Tibial nerve (tissue), 4 donors: ENCODE measurements at regions not wholly inside any gene's neighbourhood (a gene's known extent, or its start where the extent isn't known, plus 50 kb on each side); places are given as distances from the start of the nearest gene placed in this dataset.
"Not testable (repeated sequence)": the region's sequence is repeated elsewhere in the genome, so short reads cannot be mapped to it uniquely, and the experiment has no call there.

ENCODE experiments used
- DNase-seq, 2 donors: peaks; one replicate each; pipeline ENCODE4 v3.0.0-alpha.2; 2019; ENCODE audit warnings: low spot score in 2 of 2
- H3K27ac ChIP-seq, 4 donors: fragments of 200-600 bp; sonication (generic) in 3 of 4; one replicate each; pipeline ENCODE4 v1.5.1; 2017 to 2019; ENCODE audit warnings: mild to moderate bottlenecking in 1 of 4
- H3K27me3 ChIP-seq, 2 donors: fragments of 200-600 bp; sonication (generic) in 1 of 2; one replicate each; pipeline versions ENCODE4 v1.5.1 to v1.6.0; 2017 to 2019
- H3K36me3 ChIP-seq, 3 donors: fragments of 200-600 bp; sonication (generic); one replicate each; pipeline ENCODE4 v1.5.1; 2018 to 2019
- H3K4me1 ChIP-seq, 4 donors: fragments of 200-600 bp; sonication (generic) in 3 of 4; one replicate each; pipeline ENCODE4 v1.5.1; 2017 to 2019
- H3K4me3 ChIP-seq, 4 donors: fragments of 200-600 bp; sonication (generic) in 3 of 4; one replicate each; pipeline ENCODE4 v1.5.1; 2017 to 2019; ENCODE audit warnings: mild to moderate bottlenecking in 1 of 4, moderate library complexity in 1 of 4
- H3K9me3 ChIP-seq, 4 donors: fragments of 200-600 bp; sonication (generic) in 3 of 4; one replicate each; pipeline ENCODE4 v1.5.1; 2017 to 2019
- EP300 ChIP-seq, 2 donors: sonication (generic); formaldehyde crosslinking; IDR thresholded peaks; one replicate each; pipeline ENCODE4 v1.6.1; 2017; ENCODE audit warnings: antibody characterized with exemption in 2 of 2, mild to moderate bottlenecking in 1 of 2
- POLR2A ChIP-seq, 2 donors: fragments of 450-650 bp; IDR thresholded peaks; one replicate each; pipeline ENCODE4 v1.6.1; 2017; ENCODE audit warnings: antibody characterized with exemption in 2 of 2, mild to moderate bottlenecking in 2 of 2, moderate library complexity in 2 of 2
- WGBS, 2 donors: methylation state at CpG; one replicate each; pipeline ENCODE4 v1.1.5; 2018; 5-methylcytosine and 5-hydroxymethylcytosine counted together
- TF ChIP-seq, protein P1 (sequence below), 5 experiments: fragments of 200-600 bp in 3 of 5; fragments of 450-650 bp in 2 of 5; sonication (generic) in 3 of 5; IDR thresholded peaks; one replicate each; pipeline ENCODE4 v1.5.1; 2016 to 2019; ENCODE audit warnings: antibody characterized with exemption in 5 of 5, mild to moderate bottlenecking in 3 of 5, moderate library complexity in 2 of 5

DNA sequence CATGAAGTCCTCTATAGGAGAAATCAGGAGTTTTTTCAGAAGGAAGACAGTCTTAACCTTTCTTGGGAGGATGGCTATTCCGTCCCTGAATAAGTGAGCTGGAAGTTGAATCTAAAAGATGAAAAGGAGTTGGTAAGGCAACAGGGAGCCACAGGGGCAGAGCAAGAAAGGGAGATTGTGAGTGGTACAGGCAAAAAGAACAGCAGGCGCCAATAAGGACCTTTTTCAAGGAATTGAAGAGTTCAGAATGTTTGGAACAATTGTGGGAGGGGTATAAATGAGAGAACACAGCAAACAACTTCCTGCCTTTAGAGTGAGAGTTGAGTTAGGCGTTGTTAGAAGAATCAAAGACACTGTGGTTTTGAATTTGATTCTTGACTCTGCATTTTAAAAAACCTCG, 1003.7 kb downstream of the EPHA7 start:
- Histone ChIP-seq H3K9me3 (peaks cover 0 to 19% (median 1%) of the 10 kb centered on the region in 4 donors), H3K36me3 (no peaks in the 10 kb centered on the region), H3K27ac (no peak overlapping the region), H3K4me3 (no peak overlapping the region), H3K4me1 (no peaks in the 10 kb centered on the region), H3K27me3 (no peaks in the 10 kb centered on the region)
- no peak for DNase-seq
- TF ChIP-seq EP300 (IDR thresholded peaks at IDR 0.05) (no peak), POLR2A (IDR thresholded peaks at IDR 0.05) (no peak)
- TF ChIP-seq, protein P1, sequence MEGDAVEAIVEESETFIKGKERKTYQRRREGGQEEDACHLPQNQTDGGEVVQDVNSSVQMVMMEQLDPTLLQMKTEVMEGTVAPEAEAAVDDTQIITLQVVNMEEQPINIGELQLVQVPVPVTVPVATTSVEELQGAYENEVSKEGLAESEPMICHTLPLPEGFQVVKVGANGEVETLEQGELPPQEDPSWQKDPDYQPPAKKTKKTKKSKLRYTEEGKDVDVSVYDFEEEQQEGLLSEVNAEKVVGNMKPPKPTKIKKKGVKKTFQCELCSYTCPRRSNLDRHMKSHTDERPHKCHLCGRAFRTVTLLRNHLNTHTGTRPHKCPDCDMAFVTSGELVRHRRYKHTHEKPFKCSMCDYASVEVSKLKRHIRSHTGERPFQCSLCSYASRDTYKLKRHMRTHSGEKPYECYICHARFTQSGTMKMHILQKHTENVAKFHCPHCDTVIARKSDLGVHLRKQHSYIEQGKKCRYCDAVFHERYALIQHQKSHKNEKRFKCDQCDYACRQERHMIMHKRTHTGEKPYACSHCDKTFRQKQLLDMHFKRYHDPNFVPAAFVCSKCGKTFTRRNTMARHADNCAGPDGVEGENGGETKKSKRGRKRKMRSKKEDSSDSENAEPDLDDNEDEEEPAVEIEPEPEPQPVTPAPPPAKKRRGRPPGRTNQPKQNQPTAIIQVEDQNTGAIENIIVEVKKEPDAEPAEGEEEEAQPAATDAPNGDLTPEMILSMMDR (IDR thresholded peaks at IDR 0.05): no peak
- WGBS, 2 donors: 51 to 55% methylated on average over 4 of the region's 4 CpGs

DNA sequence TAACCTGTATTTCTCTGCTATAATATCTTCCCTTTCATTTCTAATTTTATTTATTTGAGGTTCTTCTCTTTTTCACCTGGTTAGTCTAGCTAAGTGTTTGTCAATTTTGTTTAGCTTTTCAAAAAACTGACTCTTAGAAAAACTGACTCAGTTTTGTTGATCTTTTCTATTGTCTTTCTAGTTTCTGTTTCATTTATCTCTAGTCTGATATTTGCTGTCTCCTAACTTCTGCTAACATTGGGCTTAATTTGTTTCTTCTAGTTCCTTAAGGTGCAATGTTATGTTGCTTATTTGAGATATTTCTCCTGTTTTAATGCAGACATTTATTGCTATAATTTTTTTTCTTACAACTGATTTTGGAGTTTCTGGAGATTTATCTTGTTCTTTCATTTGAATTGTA, 1011.0 kb downstream of the EPHA7 start:
- no peak for DNase-seq
- H3K27me3 ChIP-seq: no peaks in the 10 kb centered on the region
- TF ChIP-seq, protein P1 (IDR thresholded peaks at IDR 0.05): no peak
- no peak for TF ChIP-seq EP300 (IDR thresholded peaks at IDR 0.05)
- no peak for TF ChIP-seq POLR2A (IDR thresholded peaks at IDR 0.05)
- no peak overlapping the region for H3K4me3 ChIP-seq
- H3K9me3 ChIP-seq: peaks cover 0 to 28% (median 1%) of the 10 kb centered on the region in 4 donors
- H3K4me1 ChIP-seq: no peaks in the 10 kb centered on the region
- no peak overlapping the region for H3K27ac ChIP-seq
- H3K36me3 ChIP-seq: no peaks in the 10 kb centered on the region

DNA sequence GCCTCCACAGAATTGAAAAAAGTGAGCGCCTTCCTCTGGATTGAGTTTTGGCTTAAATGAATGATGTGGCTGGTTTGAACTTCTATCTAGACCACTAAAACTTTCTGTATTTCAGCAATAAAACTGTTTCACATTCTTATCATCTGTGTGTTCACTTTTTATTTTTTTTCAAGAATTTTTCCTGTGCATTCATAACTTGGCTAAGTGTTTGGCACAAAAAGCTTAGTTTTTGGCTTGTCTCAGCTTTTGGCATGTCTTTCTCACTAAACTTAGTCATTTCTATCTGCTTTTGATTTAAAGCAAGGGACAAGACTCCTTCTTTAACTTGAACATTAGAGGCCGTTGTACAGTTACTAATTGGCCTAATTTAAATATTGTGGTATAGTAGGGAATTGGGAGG, 1015.1 kb downstream of the EPHA7 start:
- Histone ChIP-seq H3K27ac (no peak overlapping the region), H3K36me3 (no peaks in the 10 kb centered on the region)
- 47 to 66% methylated on average over 2 of the region's 2 CpGs for WGBS, 2 donors

DNA sequence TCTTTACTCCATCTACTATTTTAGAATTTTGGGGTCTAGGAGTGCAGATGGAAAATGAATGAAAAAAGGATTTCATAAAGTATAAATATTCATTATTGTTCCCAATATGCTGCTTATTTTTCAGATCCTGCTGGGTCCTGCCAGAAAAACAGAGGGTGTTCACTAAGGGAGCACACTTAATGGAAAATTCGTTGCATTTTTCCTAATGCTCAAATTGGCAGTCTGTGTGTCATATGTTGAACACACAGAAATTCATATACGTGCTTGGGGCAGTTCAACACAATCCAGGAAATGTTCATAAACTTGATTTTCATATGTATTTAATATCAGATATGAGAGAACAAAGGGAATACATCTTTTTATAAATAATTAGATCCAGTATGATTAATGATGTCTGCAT, 1019.4 kb downstream of the EPHA7 start:
- no peaks in the 10 kb centered on the region for H3K9me3 ChIP-seq
- H3K36me3 ChIP-seq: no peaks in the 10 kb centered on the region
- no peak for DNase-seq
- TF ChIP-seq POLR2A (IDR thresholded peaks at IDR 0.05): no peak
- no peak for TF ChIP-seq EP300 (IDR thresholded peaks at IDR 0.05)
- TF ChIP-seq, protein P1 (IDR thresholded peaks at IDR 0.05): no peak
- H3K27me3 ChIP-seq: no peaks in the 10 kb centered on the region
- no peak overlapping the region for H3K4me3 ChIP-seq
- no peak overlapping the region for H3K27ac ChIP-seq
- WGBS, 2 donors: 52 to 60% methylated on average over 2 of the region's 2 CpGs
- H3K4me1 ChIP-seq: no peaks in the 10 kb centered on the region

More for the DNA sequence above, 1015.1 kb downstream of the EPHA7 start:
- Histone ChIP-seq H3K27me3 (no peaks in the 10 kb centered on the region), H3K4me1 (no peaks in the 10 kb centered on the region), H3K4me3 (no peak overlapping the region), H3K9me3 (peaks cover 0 to 1% (median 0%) of the 10 kb centered on the region in 4 donors)
- TF ChIP-seq, protein P1 (IDR thresholded peaks at IDR 0.05): no peak
- TF ChIP-seq EP300 (IDR thresholded peaks at IDR 0.05) (no peak), POLR2A (IDR thresholded peaks at IDR 0.05) (no peak)
- no peak for DNase-seq

DNA sequence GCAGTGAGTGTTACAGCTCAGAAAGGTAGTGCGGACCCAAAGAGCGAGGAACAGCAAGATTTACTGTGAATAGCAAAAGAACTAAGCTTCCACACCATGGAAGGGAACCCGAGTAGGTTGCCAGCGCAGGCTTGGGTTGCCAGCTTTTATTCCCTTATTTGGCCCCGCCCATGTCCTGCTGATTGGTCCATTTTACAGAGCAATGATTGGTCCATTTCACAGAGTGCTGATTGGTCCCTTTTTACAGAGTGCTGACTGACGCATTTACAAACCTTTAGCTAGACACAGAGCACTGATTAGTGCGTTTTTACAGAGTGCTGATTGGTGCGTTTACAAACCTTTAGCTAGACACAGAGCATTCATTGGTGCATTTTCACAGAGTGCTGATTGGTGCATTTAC, 1030.7 kb downstream of the EPHA7 start:
- DNase-seq: not testable (repeated sequence)
- WGBS, 2 donors: 93% methylated on average over 8 of the region's 8 CpGs

More for the DNA sequence above, 1030.7 kb downstream of the EPHA7 start:
- not testable (repeated sequence) for H3K4me3 ChIP-seq, H3K9me3 ChIP-seq, H3K4me1 ChIP-seq, H3K36me3 ChIP-seq, H3K27ac ChIP-seq, H3K27me3 ChIP-seq
